Natural killer cell (primary cell): ENCODE measurements at regions not wholly inside any gene's neighbourhood (a gene's known extent, or its start where the extent isn't known, plus 50 kb on each side); places are given as distances from the start of the nearest gene placed in this dataset.
A peak's percentile ranks its signal among the peaks of the same experiment; 100 is the strongest.

Experiments
- ATAC-seq, 3 donors: fragments of 150-1000 bp in 2 of 3; fragments of 200-7000 bp in 1 of 3; cut with Tn5 transposase; 1 replicate in 1 of 3; 2 replicates in 2 of 3; pipeline ENCODE4 v1.10.0; 2021; ENCODE audit warnings: mild to moderate bottlenecking in 2 of 3, moderate library complexity in 2 of 3
- DNase-seq, 2 donors: peaks; one replicate each; pipeline versions ENCODE4 v3.0.0 to v3.0.0-alpha.2; 2013 to 2021; ENCODE audit warnings: mixed read lengths in 1 of 2
- H3K27ac ChIP-seq: one replicate; pipeline ENCODE4 v1.5.1; 2013; ENCODE audit warnings: mild to moderate bottlenecking, low read length
- H3K27me3 ChIP-seq: one replicate; pipeline ENCODE4 v1.6.1; 2013; ENCODE audit warnings: low read length; ENCODE audit not compliant: control insufficient read depth, insufficient read depth
- H3K36me3 ChIP-seq: one replicate; pipeline ENCODE4 v1.6.1; 2013; ENCODE audit warnings: low read length; ENCODE audit not compliant: control insufficient read depth, insufficient read depth
- H3K4me1 ChIP-seq: one replicate; pipeline ENCODE4 v1.6.1; 2013; ENCODE audit warnings: low read length; ENCODE audit not compliant: control insufficient read depth, insufficient read depth
- H3K4me3 ChIP-seq: one replicate; pipeline ENCODE4 v1.5.1; 2013; ENCODE audit warnings: low read length
- H3K9me3 ChIP-seq: one replicate; pipeline ENCODE4 v1.6.1; 2013; ENCODE audit warnings: low read length; ENCODE audit not compliant: control insufficient read depth, insufficient read depth
- H3K27ac Mint-ChIP-seq, 2 donors: one replicate each; pipeline ENCODE4 v1.8.0; 2022; ENCODE audit warnings: mild to moderate bottlenecking in 2 of 2, mixed read lengths in 2 of 2, moderate library complexity in 1 of 2
- H3K27me3 Mint-ChIP-seq, 2 donors: one replicate each; pipeline ENCODE4 v1.8.0; 2022; ENCODE audit warnings: low read depth in 2 of 2, mixed read lengths in 2 of 2
- H3K36me3 Mint-ChIP-seq: one replicate; pipeline ENCODE4 v1.8.0; 2022; ENCODE audit warnings: mixed read lengths
- H3K4me1 Mint-ChIP-seq, 2 donors: one replicate each; pipeline ENCODE4 v1.8.0; 2022; ENCODE audit warnings: mixed read lengths in 2 of 2
- H3K4me3 Mint-ChIP-seq: one replicate; pipeline ENCODE4 v1.8.0; 2022; ENCODE audit warnings: mild to moderate bottlenecking, moderate library complexity, mixed read lengths
- H3K9me3 Mint-ChIP-seq, 2 donors: one replicate each; pipeline ENCODE4 v1.8.0; 2022; ENCODE audit warnings: mixed read lengths in 2 of 2
- WGBS: methylation state at CpG from one replicate; pipeline ENCODE4 v1.1.7; 2013; ENCODE audit warnings: missing lambda C conversion rate; ENCODE audit not compliant: insufficient coverage; 5-methylcytosine and 5-hydroxymethylcytosine counted together
- intact Hi-C: fragments of 100-400 bp; cut with micrococcal nuclease; formaldehyde crosslinking; loops from one replicate; pipeline ENCODE4 v1.14.2; 2022
- TF ChIP-seq, protein P1 (sequence below): fragments of 200-600 bp; IDR thresholded peaks from one replicate; pipeline ENCODE4 v1.8.0; 2022; ENCODE audit warnings: antibody characterized with exemption

DNA sequence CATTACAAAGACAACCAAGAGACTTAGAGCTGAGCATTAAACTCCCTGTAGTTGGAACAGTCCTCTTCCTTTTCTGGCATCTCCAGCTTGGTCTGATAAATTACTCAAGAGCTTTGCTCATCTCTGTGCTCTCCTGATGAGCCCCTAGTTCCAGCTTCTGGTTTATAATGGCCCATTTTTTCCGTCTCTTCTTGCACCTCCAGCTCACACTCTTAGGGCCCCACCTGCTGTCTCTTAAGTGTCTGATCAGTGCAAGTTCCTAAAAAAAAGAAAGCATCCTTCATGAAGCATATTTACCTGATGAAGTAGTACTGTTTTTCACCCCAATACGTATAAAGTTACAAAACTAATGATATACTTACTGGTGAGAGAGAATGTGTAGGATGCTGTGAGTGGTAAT, 822.9 kb downstream of the RNF144A start:
- intact Hi-C loops, result loop anchor here (10.0 kb wide), 1 partner anchor 685 kb away; no protein-coding TSS in a partner anchor
- H3K4me1 Mint-ChIP-seq, result peaks cover 32 to 65% of the 10 kb centered on the region in 2 donors
- Histone ChIP-seq H3K4me3 (no peak overlapping the region), H3K27ac (no peak overlapping the region), H3K9me3 (no peaks in the 10 kb centered on the region), H3K27me3 (no peaks in the 10 kb centered on the region), H3K36me3 (no peaks in the 10 kb centered on the region), H3K4me1 (peaks cover 22% of the 10 kb centered on the region)
- no peak for ATAC-seq
- H3K27me3 Mint-ChIP-seq, result no peaks in the 10 kb centered on the region
- H3K36me3 Mint-ChIP-seq, result no peaks in the 10 kb centered on the region
- peaks cover 0 to 3% of the 10 kb centered on the region in 2 donors for H3K9me3 Mint-ChIP-seq
- DNase-seq, result peak in 1 of 2 donors; percentile 38
- peak overlapping the region in 1 of 2 donors; percentile 9 for H3K27ac Mint-ChIP-seq
- TF ChIP-seq, protein P1, sequence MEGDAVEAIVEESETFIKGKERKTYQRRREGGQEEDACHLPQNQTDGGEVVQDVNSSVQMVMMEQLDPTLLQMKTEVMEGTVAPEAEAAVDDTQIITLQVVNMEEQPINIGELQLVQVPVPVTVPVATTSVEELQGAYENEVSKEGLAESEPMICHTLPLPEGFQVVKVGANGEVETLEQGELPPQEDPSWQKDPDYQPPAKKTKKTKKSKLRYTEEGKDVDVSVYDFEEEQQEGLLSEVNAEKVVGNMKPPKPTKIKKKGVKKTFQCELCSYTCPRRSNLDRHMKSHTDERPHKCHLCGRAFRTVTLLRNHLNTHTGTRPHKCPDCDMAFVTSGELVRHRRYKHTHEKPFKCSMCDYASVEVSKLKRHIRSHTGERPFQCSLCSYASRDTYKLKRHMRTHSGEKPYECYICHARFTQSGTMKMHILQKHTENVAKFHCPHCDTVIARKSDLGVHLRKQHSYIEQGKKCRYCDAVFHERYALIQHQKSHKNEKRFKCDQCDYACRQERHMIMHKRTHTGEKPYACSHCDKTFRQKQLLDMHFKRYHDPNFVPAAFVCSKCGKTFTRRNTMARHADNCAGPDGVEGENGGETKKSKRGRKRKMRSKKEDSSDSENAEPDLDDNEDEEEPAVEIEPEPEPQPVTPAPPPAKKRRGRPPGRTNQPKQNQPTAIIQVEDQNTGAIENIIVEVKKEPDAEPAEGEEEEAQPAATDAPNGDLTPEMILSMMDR, result no peak
- WGBS, result 86% methylated on average over 1 of the region's 2 CpGs
- no peak overlapping the region for H3K4me3 Mint-ChIP-seq

DNA sequence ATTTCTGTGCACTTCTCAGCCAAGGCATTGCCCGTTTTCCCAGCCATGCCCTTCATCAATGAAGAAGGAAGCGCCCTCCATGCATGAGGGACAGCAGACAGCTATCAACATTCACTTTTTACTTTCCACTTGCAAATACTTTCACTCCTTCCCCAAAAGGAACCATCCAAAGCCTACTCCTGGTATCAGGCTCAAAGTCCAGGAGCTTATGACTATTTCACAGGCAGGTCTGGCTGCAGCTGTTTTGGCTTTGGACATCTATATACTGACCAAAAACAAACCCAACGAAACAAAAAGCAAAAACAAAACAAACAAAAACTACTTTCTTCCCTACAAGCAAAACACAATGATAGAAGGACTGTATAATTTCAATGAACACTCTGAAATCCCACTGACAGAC, 825.1 kb downstream of the RNF144A start:
- Mint-ChIP-seq H3K36me3 (no peaks in the 10 kb centered on the region), H3K27me3 (no peaks in the 10 kb centered on the region), H3K27ac (peak overlapping the region; percentile 31 to 64), H3K4me3 (no peak overlapping the region), H3K4me1 (peaks cover 47 to 70% of the 10 kb centered on the region in 2 donors), H3K9me3 (peaks cover 0 to 3% of the 10 kb centered on the region in 2 donors)
- TF ChIP-seq, protein P1, result no peak
- intact Hi-C loops, result loop anchor here (10.0 kb wide), 1 partner anchor 682 kb away; no protein-coding TSS in a partner anchor
- H3K9me3 ChIP-seq, result no peaks in the 10 kb centered on the region
- whole genome bisulfite sequencing, result 96% methylated on average over 3 of the region's 3 CpGs
- no peaks in the 10 kb centered on the region for H3K36me3 ChIP-seq
- no peak overlapping the region for H3K27ac ChIP-seq
- ATAC-seq, result no peak
- no peak for DNase-seq
- H3K4me3 ChIP-seq, result no peak overlapping the region
- peaks cover 36% of the 10 kb centered on the region for H3K4me1 ChIP-seq
- H3K27me3 ChIP-seq, result no peaks in the 10 kb centered on the region

DNA sequence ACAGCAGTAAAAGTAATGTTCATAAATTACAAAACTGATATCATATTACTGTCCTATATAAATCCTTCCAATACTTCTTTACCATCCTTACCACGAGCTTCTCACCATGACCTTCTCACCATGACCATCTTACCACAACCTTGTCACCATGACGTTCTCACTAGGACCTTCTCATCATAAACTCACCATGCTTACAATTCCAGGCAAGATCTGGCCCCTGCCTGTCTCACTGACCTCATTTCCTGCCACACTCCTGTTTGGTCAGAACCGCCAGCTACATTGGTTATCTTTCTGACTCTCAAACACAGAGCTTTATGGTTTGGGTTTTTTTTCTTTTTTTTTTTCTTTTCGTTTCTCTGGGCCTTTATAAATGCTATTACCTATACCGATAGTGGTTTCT, 827.6 kb downstream of the RNF144A start:
- Mint-ChIP-seq H3K27ac (peak overlapping the region; percentile 64 to 73), H3K27me3 (no peaks in the 10 kb centered on the region), H3K36me3 (no peaks in the 10 kb centered on the region), H3K4me3 (peak overlapping the region; percentile 21), H3K4me1 (peaks cover 55 to 68% of the 10 kb centered on the region in 2 donors), H3K9me3 (peaks cover 0 to 3% of the 10 kb centered on the region in 2 donors)
- no peak overlapping the region for H3K4me3 ChIP-seq
- WGBS, result 24% methylated on average over 4 of the region's 5 CpGs
- no peaks in the 10 kb centered on the region for H3K27me3 ChIP-seq
- no peaks in the 10 kb centered on the region for H3K36me3 ChIP-seq
- TF ChIP-seq, protein P1, result no peak
- no peaks in the 10 kb centered on the region for H3K9me3 ChIP-seq
- intact Hi-C loops, result loop anchor here (2.0 to 10.0 kb wide), 4 partner anchors 20 to 937 kb away; partner anchors contain the start of gene ID2
- ATAC-seq (peak; percentile 76 to 89 (median 84)), DNase-seq (peak; percentile 71 to 85)
- H3K4me1 ChIP-seq, result peaks cover 45% of the 10 kb centered on the region
- H3K27ac ChIP-seq, result peak overlapping the region; percentile 76

DNA sequence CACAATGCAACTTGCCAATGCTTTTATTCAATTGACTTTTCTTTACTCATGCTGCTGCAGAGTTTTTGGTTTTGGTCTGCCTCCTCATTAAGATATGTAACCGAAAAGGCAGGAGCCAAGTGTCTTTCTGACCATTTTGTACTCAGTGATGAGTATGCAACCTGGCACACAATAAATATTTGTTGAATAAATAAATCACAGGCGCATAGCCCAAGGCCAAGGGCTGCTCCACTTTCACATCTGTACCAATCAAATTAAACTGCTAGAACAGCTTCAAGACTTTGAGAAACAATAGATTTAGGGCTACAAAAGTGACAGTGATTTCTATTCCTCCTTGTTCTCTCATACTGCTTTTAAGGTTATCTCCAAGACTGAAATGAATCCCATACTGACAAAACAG, 828.2 kb downstream of the RNF144A start:
- peaks cover 40% of the 10 kb centered on the region for H3K4me1 ChIP-seq
- no peaks in the 10 kb centered on the region for H3K9me3 ChIP-seq
- DNase-seq, result no peak
- intact Hi-C loops, result loop anchor here (2.0 to 10.0 kb wide), 4 partner anchors 21 to 937 kb away; partner anchors contain the start of gene ID2
- H3K36me3 Mint-ChIP-seq, result no peaks in the 10 kb centered on the region
- H3K4me1 Mint-ChIP-seq, result peaks cover 50 to 63% of the 10 kb centered on the region in 2 donors
- TF ChIP-seq, protein P1, result no peak
- H3K27ac Mint-ChIP-seq, result peak overlapping the region; percentile 64 to 73
- ATAC-seq, result no peak
- peaks cover 0 to 3% of the 10 kb centered on the region in 2 donors for H3K9me3 Mint-ChIP-seq
- no peaks in the 10 kb centered on the region for H3K27me3 ChIP-seq
- WGBS, result 92% methylated on average over 2 of the region's 2 CpGs
- peak overlapping the region; percentile 21 for H3K4me3 Mint-ChIP-seq
- H3K27me3 Mint-ChIP-seq, result no peaks in the 10 kb centered on the region
- H3K4me3 ChIP-seq, result peak overlapping the region; percentile 9
- peak overlapping the region; percentile 76 for H3K27ac ChIP-seq
- H3K36me3 ChIP-seq, result no peaks in the 10 kb centered on the region
